IMR-90 (cell line): ENCODE measurements at regions not wholly inside any gene's neighbourhood (a gene's known extent, or its start where the extent isn't known, plus 50 kb on each side); places are given as distances from the start of the nearest gene placed in this dataset.

Experiments
- CTCF ChIP-seq: conservative IDR thresholded peaks from 2 replicates; pipeline ENCODE4 v1.5.1; 2012; ENCODE audit warnings: mild to moderate bottlenecking, low read depth, low read length, improper control_type of control experiment
- ELK1 ChIP-seq: fragments of 150-350 bp; IDR thresholded peaks from 2 replicates; pipeline ENCODE4 v1.6.1; 2016; ENCODE audit warnings: low read depth, mild to moderate bottlenecking, low read length, moderate library complexity, borderline replicate concordance
- FOS ChIP-seq: fragments of 150-350 bp; IDR thresholded peaks from 2 replicates; pipeline ENCODE4 v1.6.1; 2016; ENCODE audit warnings: low read depth, low read length
- MXI1 ChIP-seq: IDR thresholded peaks from 2 replicates; pipeline ENCODE4 v1.6.1; 2012; ENCODE audit warnings: low read depth, mild to moderate bottlenecking, low read length, moderate library complexity, borderline replicate concordance
- POLR2A ChIP-seq: IDR thresholded peaks from 2 replicates; pipeline ENCODE4 v1.6.1; 2012; ENCODE audit warnings: mild to moderate bottlenecking, low read depth, low read length
- RAD21 ChIP-seq: IDR thresholded peaks from 2 replicates; pipeline ENCODE4 v1.6.1; 2012; ENCODE audit warnings: low read length, improper control_type of control experiment
- RFX5 ChIP-seq: IDR thresholded peaks from 2 replicates; pipeline ENCODE4 v1.8.0; 2012; ENCODE audit warnings: low read depth, mild to moderate bottlenecking, low read length, moderate library complexity
- SMC3 ChIP-seq: fragments of 150-350 bp; IDR thresholded peaks from 2 replicates; pipeline ENCODE4 v1.6.1; 2016; ENCODE audit warnings: low read depth, mild to moderate bottlenecking, antibody characterized with exemption, low read length, moderate library complexity
- USF2 ChIP-seq: fragments of 150-350 bp; IDR thresholded peaks from 2 replicates; pipeline ENCODE4 v1.6.1; 2017; ENCODE audit warnings: mild to moderate bottlenecking, antibody characterized with exemption, low read length, low read depth

GRCh38 chr7:130874071-130874915 is 140.3 kb upstream of the KLF14 start:
- TF ChIP-seq CTCF (no peak), POLR2A (no peak; the same call in 1 of the 2 replicates), ELK1 (no peak), FOS (no peak), RAD21 (no peak), SMC3 (no peak), MXI1 (no peak), USF2 (no peak), RFX5 (no peak)
